Glomerular endothelial cell (primary cell): ENCODE measurements at regions not wholly inside any gene's neighbourhood (a gene's known extent, or its start where the extent isn't known, plus 50 kb on each side); places are given as distances from the start of the nearest gene placed in this dataset.
"Not testable (repeated sequence)": the region's sequence is repeated elsewhere in the genome, so short reads cannot be mapped to it uniquely, and the experiment has no call there.

Experiments
- DNase-seq: peaks from one replicate; pipeline ENCODE4 v3.0.0-alpha.2; 2011; ENCODE audit warnings: low read depth, low spot score; ENCODE audit errors: extremely low read depth

DNA sequence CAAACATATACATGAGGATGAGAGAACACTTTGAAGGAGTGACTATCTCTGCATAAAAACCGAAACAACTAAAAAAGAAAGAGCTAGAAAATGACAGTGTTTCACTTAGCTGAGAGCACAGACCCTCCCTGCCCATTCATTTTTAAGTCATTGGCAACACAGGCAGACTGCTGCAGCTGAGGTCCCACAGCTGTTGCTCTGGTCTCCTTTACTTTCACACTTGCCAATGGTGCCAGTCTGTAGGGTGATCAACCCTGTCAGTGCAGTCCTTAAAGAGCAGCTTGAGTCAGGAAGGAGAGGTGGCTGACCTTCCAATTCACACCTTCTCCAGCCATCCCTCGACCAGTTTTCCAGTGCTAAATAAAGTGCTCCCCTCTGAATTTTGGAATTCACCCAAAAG is 508.3 kb upstream of the CCNG1 start:
- DNase-seq: no peak

DNA sequence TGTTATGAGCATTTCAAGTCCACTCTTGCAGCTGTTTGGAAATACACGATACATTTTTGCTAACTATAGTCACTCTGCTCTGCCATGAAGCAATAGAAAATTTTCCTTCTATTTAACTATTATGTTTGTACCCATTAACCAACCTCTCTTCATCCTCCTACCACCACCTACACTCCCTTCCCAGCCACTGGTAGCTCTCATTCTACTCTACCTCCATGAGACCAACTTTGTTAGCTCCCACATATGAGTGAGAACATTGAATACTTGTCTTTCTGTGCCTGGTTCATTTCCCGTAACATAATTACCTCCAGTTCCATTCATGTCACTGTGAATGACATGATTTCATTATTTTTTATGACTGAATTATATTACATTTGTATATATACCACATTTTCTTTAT is 505.9 kb upstream of the CCNG1 start:
- no peak for DNase-seq

GRCh38 chr5:162939991-162940390 is 497.4 kb upstream of the CCNG1 start:
- DNase-seq: no peak

GRCh38 chr5:162948677-162949076 is 488.7 kb upstream of the CCNG1 start:
- no peak for DNase-seq

DNA sequence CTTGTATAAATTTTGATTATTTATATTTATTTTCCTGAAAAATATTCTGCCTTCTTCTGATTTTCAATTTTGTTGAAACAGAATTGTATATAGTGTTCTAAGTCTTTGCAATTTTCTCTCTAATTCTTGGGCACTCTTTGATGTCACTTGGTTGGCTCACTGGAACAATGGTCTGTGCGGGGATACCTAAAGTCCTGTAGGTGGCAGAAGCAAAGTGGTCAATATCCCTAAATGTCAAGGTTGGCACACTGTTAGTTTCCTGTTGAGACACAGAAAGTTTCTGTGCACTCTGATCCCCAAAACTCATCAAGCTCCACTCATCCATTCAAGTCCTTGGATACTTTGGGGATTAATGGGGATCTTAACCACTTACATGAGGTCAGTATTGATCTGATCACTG is 480.8 kb upstream of the CCNG1 start:
- DNase-seq: no peak

- not testable (repeated sequence) for DNase-seq
Observed at GRCh38 chr5:162964144-162964543, 473.3 kb upstream of the CCNG1 start.

DNA sequence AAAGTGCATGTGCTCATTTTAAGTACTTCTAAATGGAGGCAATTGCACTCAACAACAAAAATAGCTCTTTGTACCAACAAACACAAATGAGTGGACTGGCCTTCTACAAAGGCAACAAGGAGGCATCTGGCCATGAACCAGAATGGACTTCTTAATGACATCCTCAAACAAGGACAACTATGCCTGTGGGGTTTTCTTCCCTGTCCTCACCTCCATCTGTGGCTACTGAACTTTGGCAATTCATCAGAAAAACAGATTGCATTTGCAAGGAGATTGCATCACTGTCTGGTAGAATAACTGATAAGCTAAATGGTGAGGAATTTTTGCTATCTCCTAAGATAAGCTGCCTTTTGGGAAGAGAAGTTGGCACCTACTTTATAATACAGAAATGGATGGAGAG is 447.3 kb upstream of the CCNG1 start:
- DNase-seq: no peak

- no peak for DNase-seq
Observed at GRCh38 chr5:162990856-162991497, 446.4 kb upstream of the CCNG1 start.

DNA sequence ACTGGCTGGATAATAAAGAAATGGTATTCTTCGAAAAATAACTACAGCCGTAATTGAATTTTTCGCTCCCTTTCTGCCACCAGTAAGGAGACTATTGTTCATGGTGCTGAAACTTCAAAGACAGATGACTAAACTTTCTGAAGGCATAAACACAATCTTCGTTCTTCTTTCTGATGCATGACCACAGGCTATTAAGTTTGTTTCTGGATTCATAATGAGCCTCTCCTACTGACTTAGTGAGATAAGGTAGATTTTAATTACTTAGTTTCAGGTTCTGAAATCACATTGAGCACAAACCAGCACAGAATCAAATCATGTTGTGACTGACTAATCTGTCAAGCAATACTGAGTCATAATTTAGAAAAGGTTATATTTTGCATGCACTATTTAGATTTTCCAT is 441.8 kb upstream of the CCNG1 start:
- DNase-seq: no peak

DNA sequence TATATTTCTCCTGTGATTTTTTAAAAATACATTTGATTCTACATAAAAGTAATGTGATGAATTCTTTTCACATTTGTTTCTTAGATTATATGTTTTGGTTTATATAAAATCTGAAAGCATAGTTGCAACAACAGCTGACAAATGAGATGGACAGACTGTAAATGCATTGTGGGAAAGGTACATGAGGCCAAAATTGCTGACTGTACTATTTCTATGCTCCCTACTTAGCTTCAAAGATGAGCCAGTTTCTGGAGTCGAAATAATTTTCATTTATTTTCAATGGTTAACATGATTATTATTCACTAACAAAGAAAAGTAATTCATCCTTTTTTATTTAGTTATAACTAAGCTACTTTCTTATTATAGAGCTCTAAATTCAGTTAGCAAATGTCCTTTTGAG is 441.3 kb upstream of the CCNG1 start:
- no peak for DNase-seq

DNA sequence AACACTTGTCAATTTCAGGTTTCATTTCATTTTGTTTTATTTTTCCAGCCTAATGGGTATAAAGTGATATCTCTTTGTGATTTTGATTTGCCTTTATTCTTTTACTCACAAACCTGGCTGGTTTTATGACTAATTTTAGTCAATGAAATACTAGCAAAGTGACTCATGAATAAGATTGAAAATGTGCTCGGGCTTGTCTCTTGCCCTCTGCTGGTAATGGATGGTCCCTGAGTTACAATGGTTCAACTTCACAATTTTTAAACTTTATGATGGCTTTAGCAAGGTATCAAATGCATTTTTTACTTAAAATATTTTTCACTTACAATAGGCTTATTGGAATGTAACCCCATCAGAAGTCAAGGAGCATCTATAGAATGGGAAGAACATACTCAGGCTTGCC is 431.4 kb upstream of the CCNG1 start:
- DNase-seq: no peak

DNA sequence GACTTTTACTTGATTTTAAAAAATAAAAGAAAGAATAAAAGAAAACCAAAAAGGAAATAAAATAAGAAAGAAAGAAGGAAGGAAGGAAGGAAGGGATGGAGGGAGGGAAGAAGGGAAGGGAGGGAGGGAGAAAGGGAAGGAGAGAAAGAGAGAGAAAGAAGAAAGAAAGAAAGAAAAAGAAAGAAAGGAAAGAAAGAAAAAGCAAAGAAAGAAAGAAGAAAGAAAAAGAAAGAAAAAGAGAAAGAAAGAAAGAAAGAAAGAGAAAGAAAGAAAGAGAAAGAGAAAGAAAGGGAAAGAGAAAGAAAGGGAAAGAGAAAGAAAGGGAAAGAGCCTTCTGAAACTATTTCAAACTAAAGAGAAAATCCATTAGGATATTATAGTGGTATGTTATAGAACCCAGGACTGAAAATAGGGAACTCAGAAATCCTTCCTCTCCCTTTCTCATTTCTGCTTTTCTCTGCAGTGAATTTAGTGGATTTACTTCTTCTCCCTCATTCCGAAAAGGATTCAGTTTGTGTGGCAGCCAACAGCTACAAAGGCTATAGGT is 414.7 kb upstream of the CCNG1 start:
- DNase-seq: no peak

DNA sequence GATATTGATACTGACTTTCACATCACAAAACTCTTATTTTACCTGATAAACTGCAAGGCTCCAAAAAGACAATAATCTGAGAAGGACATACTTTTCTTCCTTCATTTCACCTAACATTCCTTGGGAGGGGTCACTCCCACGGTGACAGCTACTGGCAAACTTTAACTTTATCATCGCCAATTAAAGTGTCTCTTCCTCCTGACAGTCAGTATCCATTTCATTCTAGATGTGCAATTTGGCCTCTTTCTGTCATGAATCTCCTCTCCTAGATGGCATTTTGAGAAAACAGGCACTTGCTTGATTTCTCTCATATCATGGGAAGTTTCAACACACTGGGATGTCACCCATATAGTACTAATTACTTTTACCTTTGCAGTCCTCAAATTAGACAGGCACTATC is 413.5 kb upstream of the CCNG1 start:
- no peak for DNase-seq

GRCh38 chr5:163024936-163025335 is 412.5 kb upstream of the CCNG1 start:
- no peak for DNase-seq

DNA sequence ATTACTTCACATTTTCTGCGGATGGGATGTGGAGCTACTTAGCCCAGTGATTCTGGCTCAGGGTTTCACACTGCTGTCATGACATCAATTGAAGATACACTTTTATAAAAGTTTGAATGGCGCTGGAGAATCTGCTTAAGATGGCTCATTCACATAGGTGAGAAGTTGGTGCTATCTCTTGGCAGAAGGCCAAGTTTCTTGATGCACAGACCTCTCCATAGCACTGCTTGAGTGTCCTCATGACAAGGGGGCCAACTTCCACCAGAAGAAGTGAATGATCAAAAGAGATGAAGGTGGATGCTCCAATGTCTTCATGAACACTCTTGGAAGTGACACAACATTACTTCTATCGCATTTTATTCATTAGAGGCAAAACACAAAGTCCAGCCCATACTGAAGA is 403.7 kb upstream of the CCNG1 start:
- DNase-seq: no peak

DNA sequence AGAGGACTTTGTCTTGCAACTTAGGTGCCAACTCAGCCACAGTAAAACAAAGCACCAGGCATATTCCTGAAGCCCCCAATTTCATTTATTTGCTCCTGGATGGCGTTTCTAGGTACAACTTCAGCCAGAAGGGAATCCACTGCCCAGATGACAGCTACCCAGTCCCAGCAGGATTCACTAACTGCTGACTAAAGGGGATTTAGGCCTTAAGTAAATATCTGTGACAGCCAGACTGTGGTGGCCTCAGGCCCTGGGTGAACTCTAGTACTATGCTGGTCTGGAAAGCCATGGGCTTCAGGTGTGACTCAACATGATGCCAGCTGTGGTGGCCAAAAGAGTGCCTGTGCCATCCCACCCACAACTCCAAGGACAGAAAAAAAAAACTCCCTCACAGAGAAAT is 396.1 kb upstream of the CCNG1 start:
- DNase-seq: no peak

- no peak for DNase-seq
Observed at GRCh38 chr5:163079618-163080017, 357.8 kb upstream of the CCNG1 start.

DNA sequence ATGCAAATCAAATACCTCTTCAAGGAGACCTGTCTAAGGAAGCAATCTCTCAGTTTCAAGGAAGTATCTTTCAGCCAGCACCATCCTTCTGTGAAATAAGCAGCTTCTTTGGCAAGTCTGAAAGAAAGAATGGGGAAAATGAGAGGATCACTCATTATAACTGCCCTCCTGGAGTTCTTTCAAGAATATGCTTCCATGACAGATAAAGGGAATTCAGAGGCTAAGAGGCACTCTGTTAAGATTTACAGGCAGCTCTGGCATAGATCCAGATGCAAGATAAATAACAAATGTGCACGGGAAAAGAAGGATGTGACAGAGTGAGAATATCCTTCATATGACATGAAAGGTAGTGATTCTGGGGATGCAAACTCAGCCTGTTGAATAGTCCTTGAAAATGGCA is 348.2 kb upstream of the CCNG1 start:
- no peak for DNase-seq

DNA sequence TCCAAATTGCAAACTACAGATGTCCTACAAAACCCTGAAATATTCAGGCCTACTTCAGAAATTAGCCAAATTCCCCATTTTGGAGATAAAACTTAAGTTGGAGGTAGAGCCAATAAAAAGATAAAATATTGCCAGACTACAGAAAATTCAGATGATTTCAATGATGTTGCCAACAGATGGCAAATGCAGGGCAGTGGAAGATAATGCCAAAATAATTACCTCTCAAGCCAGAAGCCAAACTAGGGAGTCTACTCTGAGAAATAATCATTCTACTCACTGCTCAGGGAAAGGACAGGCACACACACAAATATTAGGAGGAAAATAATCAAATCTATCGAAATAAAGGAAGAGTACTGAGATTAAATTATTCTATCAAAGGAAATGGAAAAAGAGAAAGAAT is 347.5 kb upstream of the CCNG1 start:
- no peak for DNase-seq

DNA sequence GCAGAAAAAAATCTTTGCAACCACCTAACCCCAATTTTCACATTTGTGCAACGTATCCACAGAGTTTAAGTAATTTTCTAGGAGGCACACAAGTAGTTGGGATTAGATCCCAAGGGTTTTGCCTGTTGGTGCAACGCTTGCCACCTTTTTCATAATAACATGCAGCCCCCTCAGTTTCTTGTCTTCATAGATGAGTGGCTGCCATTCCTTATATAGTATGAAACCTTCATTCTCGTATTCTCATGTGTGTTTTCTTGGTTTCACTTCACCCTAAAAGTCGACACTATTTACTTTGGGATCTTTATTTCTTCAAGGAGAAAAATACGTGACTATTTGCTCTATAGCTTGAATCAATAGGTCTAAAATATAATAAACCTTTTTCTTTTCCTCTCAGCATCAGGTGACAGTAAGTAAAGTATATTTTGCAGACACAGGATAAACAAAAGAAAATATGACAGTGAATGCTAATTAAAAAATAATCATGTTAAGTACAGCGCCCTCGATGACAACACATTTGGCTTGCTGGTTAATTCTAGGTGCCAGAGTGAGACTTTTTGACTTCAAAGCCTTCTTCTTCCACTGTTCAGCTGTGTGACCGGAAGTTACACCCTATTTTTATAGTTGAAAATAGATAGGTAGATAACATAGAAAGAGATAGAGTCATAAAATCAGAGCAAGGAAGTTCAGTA is 342.8 kb upstream of the CCNG1 start:
- no peak for DNase-seq

DNA sequence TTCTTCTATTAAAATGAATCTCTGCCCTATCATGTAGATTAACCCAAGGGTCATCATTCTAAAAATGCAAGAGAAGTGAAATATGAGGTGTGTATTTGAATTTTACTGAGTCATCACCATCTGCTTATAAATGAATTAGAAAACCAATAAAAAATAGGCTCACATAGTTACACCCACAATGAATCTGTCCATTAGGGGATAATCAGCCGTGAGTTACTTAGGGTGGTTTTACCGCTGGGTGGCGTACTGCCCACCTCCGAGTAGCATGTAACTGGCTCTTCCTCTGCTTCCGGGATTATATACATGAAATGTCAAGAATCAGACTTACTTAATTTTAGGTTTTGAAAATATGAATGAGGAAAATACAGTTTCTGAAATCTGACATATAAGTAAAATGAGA is 332.9 kb upstream of the CCNG1 start:
- DNase-seq: no peak

DNA sequence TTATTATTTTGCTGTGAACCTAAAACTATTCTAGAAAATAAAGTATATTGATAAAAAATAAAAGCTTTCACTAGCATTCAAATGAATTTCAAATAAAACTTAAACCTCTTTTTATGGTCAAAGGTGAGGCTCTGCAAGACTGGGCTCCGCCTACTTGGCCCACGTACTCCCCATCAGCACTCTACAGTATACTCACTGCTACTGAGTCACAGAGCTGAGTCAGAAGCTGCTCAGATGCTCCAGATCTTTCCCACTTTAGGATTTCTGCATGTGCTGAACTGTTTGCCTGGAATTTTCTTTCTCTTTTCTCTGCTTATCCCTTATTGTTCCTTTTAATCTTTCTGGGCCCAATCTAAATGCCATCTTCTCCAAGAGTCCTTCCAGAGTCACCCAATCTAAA is 331.9 kb upstream of the CCNG1 start:
- no peak for DNase-seq

DNA sequence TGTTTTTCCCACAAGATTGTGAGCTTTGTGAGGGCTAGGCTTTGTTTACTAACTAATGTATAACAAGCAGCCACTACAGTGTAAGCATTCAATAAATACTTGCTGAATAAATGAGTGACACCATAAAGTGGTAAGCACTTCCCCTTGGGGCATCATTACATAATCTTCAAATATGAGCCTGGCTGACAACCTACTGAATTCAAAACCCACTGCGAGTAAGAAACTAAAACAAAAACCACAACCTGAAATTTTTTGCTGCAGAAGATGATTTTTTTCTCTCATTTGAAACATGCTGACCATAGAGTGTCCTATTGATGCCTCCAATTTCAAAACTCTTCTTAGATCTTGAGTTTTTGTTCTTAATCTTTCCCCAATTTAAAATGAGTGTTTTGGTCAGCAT is 331.3 kb upstream of the CCNG1 start:
- DNase-seq: no peak
